SU-DHL-6 (cell line): ENCODE measurements at regions not wholly inside any gene's neighbourhood (a gene's known extent, or its start where the extent isn't known, plus 50 kb on each side); places are given as distances from the start of the nearest gene placed in this dataset.

Experiments used
- H2AFZ ChIP-seq: fragments of 200-600 bp; sonication (generic); 2 replicates; pipeline ENCODE4 v1.6.1; 2014; ENCODE audit warnings: low read depth, mild to moderate bottlenecking, moderate library complexity, mixed read lengths, antibody characterized with exemption, low read length; ENCODE audit not compliant: severe bottlenecking
- H3F3A ChIP-seq: fragments of 200-600 bp; shearing (Covaris generic); 2 replicates; pipeline ENCODE4 v1.6.0; 2016; ENCODE audit warnings: antibody characterized with exemption, mild to moderate bottlenecking; ENCODE audit not compliant: insufficient read depth
- H3K27ac ChIP-seq: fragments of 200-600 bp; sonication (generic); 2 replicates; pipeline ENCODE4 v1.5.1; 2016; ENCODE audit warnings: low read depth, mild to moderate bottlenecking, low read length, moderate library complexity, mixed read lengths
- H3K27me3 ChIP-seq: fragments of 200-600 bp; sonication (generic), shearing (Covaris generic); 2 replicates; pipeline ENCODE4 v1.6.0; 2014; ENCODE audit warnings: mild to moderate bottlenecking, low read length
- H3K36me3 ChIP-seq: fragments of 200-600 bp; sonication (generic); 2 replicates; pipeline ENCODE4 v1.6.1; 2014; ENCODE audit warnings: mild to moderate bottlenecking, low read length, mixed read lengths
- H3K4me2 ChIP-seq: fragments of 300-600, 200-600 bp; shearing (Covaris generic), sonication (generic); 2 replicates; pipeline ENCODE4 v1.6.0; 2014; ENCODE audit warnings: low read length, low read depth, mild to moderate bottlenecking; ENCODE audit not compliant: poor library complexity, severe bottlenecking
- H3K4me3 ChIP-seq: fragments of 200-600 bp; sonication (generic); 2 replicates; pipeline ENCODE4 v1.5.1; 2014; ENCODE audit warnings: antibody characterized with exemption, low read length, mild to moderate bottlenecking, mixed read lengths; ENCODE audit not compliant: insufficient read depth, poor library complexity, severe bottlenecking
- H3K79me2 ChIP-seq: fragments of 200-600 bp; sonication (generic); 2 replicates; pipeline ENCODE4 v1.6.1; 2014; ENCODE audit warnings: mild to moderate bottlenecking, low read length, moderate library complexity; ENCODE audit not compliant: insufficient read depth
- H3K9ac ChIP-seq: fragments of 200-600 bp; sonication (generic); 2 replicates; pipeline ENCODE4 v1.7.0; 2014; ENCODE audit warnings: mild to moderate bottlenecking, low read length
- H3K9me2 ChIP-seq: fragments of 200-600 bp; sonication (generic); replicated peaks from 2 replicates; pipeline ENCODE4 v1.6.1; 2014; ENCODE audit warnings: low read length; ENCODE audit not compliant: insufficient read depth
- H3K9me3 ChIP-seq: fragments of 200-600 bp; sonication (generic); 2 replicates; pipeline ENCODE4 v1.6.1; 2014; ENCODE audit warnings: low read length, mixed read lengths; ENCODE audit not compliant: insufficient read depth
- H4K20me1 ChIP-seq: fragments of 200-600 bp; sonication (generic); 2 replicates; pipeline ENCODE4 v1.6.1; 2014; ENCODE audit warnings: low read depth, mild to moderate bottlenecking, antibody characterized with exemption, low read length, moderate library complexity, mixed read lengths
- CTCF ChIP-seq: fragments of 200-600 bp; sonication (generic); IDR thresholded peaks from one replicate; pipeline ENCODE4 v1.5.1; 2017; ENCODE audit warnings: antibody characterized with exemption, mild to moderate bottlenecking, low read length, moderate library complexity; ENCODE audit not compliant: insufficient read depth, poor library complexity, severe bottlenecking
- EZH2phosphoT487 ChIP-seq: fragments of 200-600 bp; sonication (generic), shearing (Covaris generic); conservative IDR thresholded peaks from 2 replicates; pipeline ENCODE4 v1.6.1; 2018; ENCODE audit warnings: mild to moderate bottlenecking, antibody characterized with exemption, low read length, moderate library complexity, mixed read lengths

GRCh38 chr5:130992095-130992494 lies 173.0 kb downstream of the HINT1 start:
- no peaks in the 10 kb centered on the region for H4K20me1 ChIP-seq
- H3K9me2 ChIP-seq: no peaks in the 10 kb centered on the region
- no peak overlapping the region for H3K4me3 ChIP-seq
- no peaks in the 10 kb centered on the region for H3K27me3 ChIP-seq
- no peaks in the 10 kb centered on the region for H3K36me3 ChIP-seq
- no peaks in the 10 kb centered on the region for H3K79me2 ChIP-seq
- H3K4me2 ChIP-seq: no peak overlapping the region
- no peak overlapping the region for H3K9ac ChIP-seq
- H3F3A ChIP-seq: no peaks in the 10 kb centered on the region
- no peak for TF ChIP-seq CTCF
- TF ChIP-seq EZH2phosphoT487: no peak
- H3K27ac ChIP-seq: no peak overlapping the region
- H2AFZ ChIP-seq: no peak overlapping the region
- H3K9me3 ChIP-seq: no peaks in the 10 kb centered on the region

GRCh38 chr5:130985776-130986175 lies 179.3 kb downstream of the HINT1 start:
- H4K20me1 ChIP-seq: no peaks in the 10 kb centered on the region
- no peak overlapping the region for H3K4me2 ChIP-seq

GRCh38 chr5:130981663-130982062 lies 183.4 kb downstream of the HINT1 start:
- Histone ChIP-seq H2AFZ (no peak overlapping the region), H3K27me3 (no peaks in the 10 kb centered on the region), H4K20me1 (no peaks in the 10 kb centered on the region), H3K9me2 (no peaks in the 10 kb centered on the region), H3K36me3 (no peaks in the 10 kb centered on the region), H3K9ac (no peak overlapping the region), H3K4me2 (no peak overlapping the region), H3K4me3 (no peak overlapping the region), H3F3A (no peaks in the 10 kb centered on the region), H3K9me3 (no peaks in the 10 kb centered on the region), H3K27ac (no peak overlapping the region), H3K79me2 (no peaks in the 10 kb centered on the region)
- TF ChIP-seq EZH2phosphoT487: no peak
- no peak for TF ChIP-seq CTCF

More at GRCh38 chr5:130985776-130986175, 179.3 kb downstream of the HINT1 start:
- Histone ChIP-seq H3K9me3 (no peaks in the 10 kb centered on the region), H3K27me3 (no peaks in the 10 kb centered on the region), H3K4me3 (no peak overlapping the region), H3K9me2 (no peaks in the 10 kb centered on the region), H3K36me3 (no peaks in the 10 kb centered on the region), H3K27ac (no peak overlapping the region), H3F3A (no peaks in the 10 kb centered on the region), H3K9ac (no peak overlapping the region), H3K79me2 (no peaks in the 10 kb centered on the region), H2AFZ (no peak overlapping the region)
- TF ChIP-seq EZH2phosphoT487 (no peak), CTCF (no peak)

- no peaks in the 10 kb centered on the region for H3K9me3 ChIP-seq
- H3K4me3 ChIP-seq: no peak overlapping the region
- no peaks in the 10 kb centered on the region for H3K27me3 ChIP-seq
- no peak overlapping the region for H3K4me2 ChIP-seq
- no peaks in the 10 kb centered on the region for H3K79me2 ChIP-seq
- H4K20me1 ChIP-seq: no peaks in the 10 kb centered on the region
- no peaks in the 10 kb centered on the region for H3F3A ChIP-seq
- H3K27ac ChIP-seq: no peak overlapping the region
- TF ChIP-seq CTCF (no peak), EZH2phosphoT487 (no peak)
- H3K36me3 ChIP-seq: no peaks in the 10 kb centered on the region
- no peak overlapping the region for H3K9ac ChIP-seq
- H2AFZ ChIP-seq: no peak overlapping the region
- no peaks in the 10 kb centered on the region for H3K9me2 ChIP-seq
These were observed 186.6 kb downstream of the HINT1 start for GRCh38 chr5:130978475-130978874.
